Ovary (tissue), 7 donors: ENCODE measurements at regions not wholly inside any gene's neighbourhood (a gene's known extent, or its start where the extent isn't known, plus 50 kb on each side); places are given as distances from the start of the nearest gene placed in this dataset.

Experiments
- DNase-seq, 5 donors: peaks; one replicate each; pipeline ENCODE4 v3.0.0-alpha.2; 2019 to 2020
- H3K27ac ChIP-seq, 2 donors: fragments of 200-600 bp; one replicate each; pipeline versions ENCODE4 v1.5.1 to v1.8.0; 2019 to 2022
- H3K27me3 ChIP-seq: fragments of 200-600 bp; one replicate; pipeline ENCODE4 v1.8.0; 2022
- H3K36me3 ChIP-seq: fragments of 200-600 bp; sonication (generic); one replicate; pipeline ENCODE4 v1.5.1; 2019
- H3K4me1 ChIP-seq: one replicate; pipeline ENCODE4 v1.8.1; 2013; ENCODE audit warnings: mild to moderate bottlenecking, moderate library complexity; ENCODE audit not compliant: insufficient read depth
- H3K4me3 ChIP-seq: fragments of 200-600 bp; sonication (generic); one replicate; pipeline ENCODE4 v1.5.1; 2017
- H3K9me3 ChIP-seq, 2 donors: fragments of 200-600 bp in 1 of 2; sonication (generic) in 1 of 2; one replicate each; pipeline versions ENCODE4 v1.5.1 to v1.8.1; 2013 to 2019; ENCODE audit warnings: mild to moderate bottlenecking in 1 of 2, moderate library complexity in 1 of 2
- EP300 ChIP-seq: sonication (generic); formaldehyde crosslinking; IDR thresholded peaks from one replicate; pipeline ENCODE4 v1.6.1; 2017; ENCODE audit warnings: antibody characterized with exemption
- POLR2A ChIP-seq: fragments of 450-650 bp; IDR thresholded peaks from one replicate; pipeline ENCODE4 v1.6.1; 2017; ENCODE audit warnings: antibody characterized with exemption, mild to moderate bottlenecking, moderate library complexity
- WGBS, 3 donors: extraction: QIAGEN DNeasy Blood & Tissue Kit in 1 of 3; methylation state at CpG; one replicate each; pipeline versions ENCODE4 v1.1.5 to v1.1.7; 2013 to 2017; 5-methylcytosine and 5-hydroxymethylcytosine counted together
- intact Hi-C, 4 donors: fragments of 100-400 bp; cut with DNase I; formaldehyde crosslinking; loops; one replicate each; pipeline versions ENCODE4 v1.11.0 to v1.15.1; 2022 to 2023
- TF ChIP-seq, protein P1 (sequence below), 3 donors: fragments of 450-650 bp in 2 of 3; fragments of 200-600 bp in 1 of 3; IDR thresholded peaks; one replicate each; pipeline versions ENCODE4 v1.5.1 to v1.8.0; 2016 to 2022; ENCODE audit warnings: antibody characterized with exemption in 3 of 3, mild to moderate bottlenecking in 1 of 3
- donor health status: DM: no; HTN: no; CAD: no; lungs with moderate emphysema.
- donor health status: DM: no; HTN: no; CAD: no.
- donor health status: Bipolar disorder and iron deficiency.
- donor health status: DM: no; HTN: no; CAD: no.
- donor health status: DM: yes; HTN: yes; CAD: no.

DNA sequence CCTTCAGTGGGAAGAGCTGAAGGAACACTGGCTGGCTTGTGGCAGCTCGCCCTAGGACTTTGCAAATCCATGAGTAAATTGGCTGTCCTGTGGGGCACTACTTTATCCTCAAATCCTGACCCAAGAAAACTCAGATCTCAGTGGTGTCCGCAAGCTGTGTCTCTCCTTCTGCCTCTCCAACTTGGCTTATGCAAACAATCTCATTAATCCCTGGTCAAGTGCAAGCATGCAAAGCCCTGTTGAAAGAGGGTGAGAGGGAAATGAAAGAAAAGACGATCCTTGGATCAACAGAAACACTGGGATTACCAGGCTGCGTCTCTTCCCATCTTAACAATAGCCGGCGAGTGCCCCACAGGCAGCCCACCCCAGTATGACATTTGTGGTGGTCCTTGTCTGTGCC, 901.6 kb downstream of the BCL11B start:
- H3K27ac ChIP-seq = no peak overlapping the region
- H3K4me1 ChIP-seq = no peaks in the 10 kb centered on the region
- 69 to 76% (median 70%) methylated on average over 6 of the region's 6 CpGs for WGBS, 3 donors
- intact Hi-C loops = no loop called here
- no peaks in the 10 kb centered on the region for H3K36me3 ChIP-seq
- no peak for DNase-seq
- TF ChIP-seq, protein P1, sequence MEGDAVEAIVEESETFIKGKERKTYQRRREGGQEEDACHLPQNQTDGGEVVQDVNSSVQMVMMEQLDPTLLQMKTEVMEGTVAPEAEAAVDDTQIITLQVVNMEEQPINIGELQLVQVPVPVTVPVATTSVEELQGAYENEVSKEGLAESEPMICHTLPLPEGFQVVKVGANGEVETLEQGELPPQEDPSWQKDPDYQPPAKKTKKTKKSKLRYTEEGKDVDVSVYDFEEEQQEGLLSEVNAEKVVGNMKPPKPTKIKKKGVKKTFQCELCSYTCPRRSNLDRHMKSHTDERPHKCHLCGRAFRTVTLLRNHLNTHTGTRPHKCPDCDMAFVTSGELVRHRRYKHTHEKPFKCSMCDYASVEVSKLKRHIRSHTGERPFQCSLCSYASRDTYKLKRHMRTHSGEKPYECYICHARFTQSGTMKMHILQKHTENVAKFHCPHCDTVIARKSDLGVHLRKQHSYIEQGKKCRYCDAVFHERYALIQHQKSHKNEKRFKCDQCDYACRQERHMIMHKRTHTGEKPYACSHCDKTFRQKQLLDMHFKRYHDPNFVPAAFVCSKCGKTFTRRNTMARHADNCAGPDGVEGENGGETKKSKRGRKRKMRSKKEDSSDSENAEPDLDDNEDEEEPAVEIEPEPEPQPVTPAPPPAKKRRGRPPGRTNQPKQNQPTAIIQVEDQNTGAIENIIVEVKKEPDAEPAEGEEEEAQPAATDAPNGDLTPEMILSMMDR (IDR thresholded peaks at IDR 0.05) = no peak
- TF ChIP-seq POLR2A (no peak), EP300 (no peak)
- H3K27me3 ChIP-seq = no peaks in the 10 kb centered on the region
- no peaks in the 10 kb centered on the region for H3K9me3 ChIP-seq
- no peak overlapping the region for H3K4me3 ChIP-seq

DNA sequence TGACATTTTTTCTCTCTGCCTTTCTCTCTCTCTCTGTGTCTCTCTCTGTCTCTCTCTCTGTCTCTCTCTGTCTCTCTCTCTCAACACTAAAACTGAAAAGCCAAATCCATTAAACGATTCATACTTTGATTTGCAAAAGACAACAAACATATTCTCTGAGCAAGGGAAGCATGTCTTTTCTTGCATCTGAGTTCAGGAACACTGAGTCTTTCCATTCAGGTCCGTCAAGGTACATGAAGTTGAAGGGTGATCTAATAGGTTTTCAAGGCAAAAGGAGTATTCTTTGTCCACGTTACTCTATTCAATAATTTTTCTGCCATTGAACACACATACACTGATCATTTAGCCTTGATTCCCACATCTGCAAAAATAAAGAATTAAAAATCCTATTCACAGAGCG, 900.9 kb downstream of the BCL11B start:
- DNase-seq = no peak
- TF ChIP-seq EP300 (no peak), POLR2A (no peak)
- TF ChIP-seq, protein P1 (IDR thresholded peaks at IDR 0.05) = no peak
- 65 to 78% (median 68%) methylated on average over 4 of the region's 4 CpGs for WGBS, 3 donors
- H3K9me3 ChIP-seq = no peaks in the 10 kb centered on the region
- H3K4me1 ChIP-seq = no peaks in the 10 kb centered on the region
- intact Hi-C loops = no loop called here
- H3K27me3 ChIP-seq = no peaks in the 10 kb centered on the region
- H3K36me3 ChIP-seq = no peaks in the 10 kb centered on the region
- H3K27ac ChIP-seq = no peak overlapping the region
- H3K4me3 ChIP-seq = no peak overlapping the region

DNA sequence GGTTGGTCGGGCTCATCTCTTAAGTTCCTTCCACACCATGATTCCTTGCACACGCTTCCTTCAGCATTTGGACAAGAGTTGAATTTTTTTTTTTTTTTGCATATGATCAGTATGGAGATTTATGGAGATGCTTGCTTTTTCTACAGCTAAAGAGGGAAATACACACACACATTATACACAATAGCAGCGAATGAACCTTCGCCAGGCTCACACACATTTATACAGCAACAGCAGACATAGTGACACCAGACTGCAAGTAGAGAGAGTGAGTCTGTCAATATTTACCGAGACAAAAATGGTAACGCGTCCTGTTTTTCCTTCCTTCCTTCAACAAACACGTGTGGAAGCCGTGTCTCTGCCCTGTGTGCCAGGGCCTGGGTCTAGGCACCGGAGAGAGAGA, 897.9 kb downstream of the BCL11B start:
- DNase-seq = no peak
- intact Hi-C loops = no loop called here
- TF ChIP-seq, protein P1 (IDR thresholded peaks at IDR 0.05) = no peak
- TF ChIP-seq POLR2A = no peak
- no peak for TF ChIP-seq EP300
- Histone ChIP-seq H3K9me3 (no peaks in the 10 kb centered on the region), H3K36me3 (no peaks in the 10 kb centered on the region), H3K27me3 (no peaks in the 10 kb centered on the region), H3K27ac (no peak overlapping the region), H3K4me3 (no peak overlapping the region), H3K4me1 (no peaks in the 10 kb centered on the region)
- WGBS, 3 donors = 63 to 71% (median 64%) methylated on average over 10 of the region's 10 CpGs

DNA sequence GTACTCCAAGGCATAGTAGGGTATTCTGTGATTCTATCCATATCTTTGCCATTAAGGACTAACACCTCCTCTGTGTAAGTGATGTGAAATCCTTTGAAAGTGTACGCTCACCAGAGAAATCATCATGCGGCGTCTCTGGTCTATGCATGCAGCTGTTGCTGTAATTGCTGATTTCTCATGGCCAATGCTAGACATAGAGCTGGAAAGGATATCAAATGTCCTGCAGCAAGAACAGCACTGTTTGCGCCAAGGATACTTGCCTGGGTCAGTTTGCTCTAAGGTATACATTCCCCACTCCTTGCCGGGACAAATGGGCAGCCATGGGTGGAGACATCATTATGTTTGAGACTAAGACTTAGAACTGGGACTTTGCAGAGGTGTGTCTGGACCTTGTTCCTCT, 896.4 kb downstream of the BCL11B start:
- no peak for DNase-seq
- TF ChIP-seq POLR2A (no peak), EP300 (no peak)
- TF ChIP-seq, protein P1 (IDR thresholded peaks at IDR 0.05) = no peak
- Histone ChIP-seq H3K4me1 (no peaks in the 10 kb centered on the region), H3K27me3 (no peaks in the 10 kb centered on the region), H3K27ac (no peak overlapping the region), H3K4me3 (no peak overlapping the region), H3K36me3 (no peaks in the 10 kb centered on the region), H3K9me3 (no peaks in the 10 kb centered on the region)
- intact Hi-C loops = no loop called here
- 83 to 96% (median 90%) methylated on average over 5 of the region's 5 CpGs for WGBS, 3 donors

DNA sequence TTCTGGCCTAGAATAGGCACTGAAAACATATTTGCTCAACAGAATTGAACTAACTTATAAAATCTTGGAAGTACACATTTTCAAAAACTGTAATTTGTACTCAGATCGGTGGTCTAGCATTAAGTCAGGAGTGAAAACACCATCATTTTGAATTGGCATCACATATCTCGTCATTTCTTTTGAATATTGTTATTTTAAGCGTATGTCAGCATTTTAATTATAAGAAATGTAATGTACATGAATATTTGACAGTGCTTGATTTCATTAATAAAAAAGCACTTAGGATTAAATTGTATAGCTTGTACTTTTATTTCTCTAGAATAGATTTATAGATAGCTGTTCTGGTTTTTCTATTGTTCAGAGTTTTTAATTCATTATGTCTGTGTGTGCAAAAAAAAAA, 892.2 kb downstream of the BCL11B start:
- Histone ChIP-seq H3K4me3 (no peak overlapping the region), H3K36me3 (no peaks in the 10 kb centered on the region), H3K27ac (no peak overlapping the region), H3K27me3 (no peaks in the 10 kb centered on the region), H3K4me1 (no peaks in the 10 kb centered on the region), H3K9me3 (no peaks in the 10 kb centered on the region)
- no peak for DNase-seq
- no peak for TF ChIP-seq POLR2A
- no peak for TF ChIP-seq EP300
- TF ChIP-seq, protein P1 (IDR thresholded peaks at IDR 0.05) = no peak
- WGBS, 3 donors = 59 to 65% (median 60%) methylated on average over 3 of the region's 3 CpGs
- intact Hi-C loops = no loop called here
